GM13976 (cell line): ENCODE measurements at regions not wholly inside any gene's neighbourhood (a gene's known extent, or its start where the extent isn't known, plus 50 kb on each side); places are given as distances from the start of the nearest gene placed in this dataset.
"Not testable (repeated sequence)": the region's sequence is repeated elsewhere in the genome, so short reads cannot be mapped to it uniquely, and the experiment has no call there.

Experiments used
- DNase-seq: peaks from one replicate; pipeline ENCODE4 v3.0.0; 2012; ENCODE audit warnings: low spot score
- in situ Hi-C: fragments of 300-500 bp; cut with MboI; formaldehyde crosslinking; loops from one replicate; pipeline ENCODE4 v1.12.0; 2022; ENCODE audit warnings: low sequenced_read_pairs, mixed read lengths, inconsistent platforms; ENCODE audit not compliant: unreplicated experiment
- TF ChIP-seq, protein P1 (sequence below): IDR thresholded peaks from 2 replicates; pipeline ENCODE4 v1.5.1; 2012; ENCODE audit warnings: borderline replicate concordance, mild to moderate bottlenecking; ENCODE audit not compliant: insufficient read depth; ENCODE audit errors: extremely low read depth, missing control alignments, control extremely low read depth

DNA sequence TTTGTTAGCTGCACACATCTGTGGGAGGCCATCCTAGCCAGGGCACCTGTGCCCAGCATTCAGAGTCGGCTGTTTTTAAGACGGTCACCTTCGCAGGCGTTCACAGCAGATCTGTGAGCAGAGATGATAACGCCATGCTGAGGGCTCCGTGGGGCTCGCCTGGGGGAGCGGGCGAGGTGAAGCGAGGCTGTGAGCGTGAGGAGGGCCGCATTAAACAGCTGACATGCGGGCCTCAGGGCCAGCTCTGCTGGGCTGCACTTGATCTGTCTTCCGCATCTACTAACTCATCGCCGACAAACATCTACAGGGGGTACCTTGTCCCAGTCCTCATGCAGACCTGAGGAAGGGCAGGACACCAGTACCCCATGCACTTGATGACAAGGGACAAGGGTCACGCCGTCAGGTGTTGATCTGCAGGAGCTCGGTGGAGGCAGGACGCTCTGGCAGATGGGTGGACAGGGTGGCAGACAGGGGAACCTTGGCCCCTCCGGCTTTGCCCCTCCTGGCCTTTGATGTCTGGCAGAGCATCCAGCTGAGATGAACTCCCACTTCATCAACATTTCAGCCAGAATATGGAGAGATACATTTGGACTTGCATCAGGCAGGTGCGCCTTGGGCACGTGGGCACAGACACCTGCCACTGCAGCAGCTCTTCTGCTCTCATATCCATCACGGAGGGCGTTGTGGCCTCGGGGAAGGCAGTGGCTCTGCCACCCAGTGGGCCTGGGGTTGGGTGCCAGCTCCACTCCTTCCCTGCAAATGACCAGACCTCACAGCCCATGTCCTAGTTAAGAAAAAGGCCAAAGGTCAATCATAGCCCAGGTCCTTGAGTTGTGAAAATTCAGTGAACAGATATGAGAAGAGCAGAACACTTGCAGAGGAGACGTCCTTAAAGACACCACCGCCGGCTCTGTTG lies 822.9 kb downstream of the BRD1 start:
- DNase-seq = no peak
- in situ Hi-C loops = no loop called here
- TF ChIP-seq, protein P1, sequence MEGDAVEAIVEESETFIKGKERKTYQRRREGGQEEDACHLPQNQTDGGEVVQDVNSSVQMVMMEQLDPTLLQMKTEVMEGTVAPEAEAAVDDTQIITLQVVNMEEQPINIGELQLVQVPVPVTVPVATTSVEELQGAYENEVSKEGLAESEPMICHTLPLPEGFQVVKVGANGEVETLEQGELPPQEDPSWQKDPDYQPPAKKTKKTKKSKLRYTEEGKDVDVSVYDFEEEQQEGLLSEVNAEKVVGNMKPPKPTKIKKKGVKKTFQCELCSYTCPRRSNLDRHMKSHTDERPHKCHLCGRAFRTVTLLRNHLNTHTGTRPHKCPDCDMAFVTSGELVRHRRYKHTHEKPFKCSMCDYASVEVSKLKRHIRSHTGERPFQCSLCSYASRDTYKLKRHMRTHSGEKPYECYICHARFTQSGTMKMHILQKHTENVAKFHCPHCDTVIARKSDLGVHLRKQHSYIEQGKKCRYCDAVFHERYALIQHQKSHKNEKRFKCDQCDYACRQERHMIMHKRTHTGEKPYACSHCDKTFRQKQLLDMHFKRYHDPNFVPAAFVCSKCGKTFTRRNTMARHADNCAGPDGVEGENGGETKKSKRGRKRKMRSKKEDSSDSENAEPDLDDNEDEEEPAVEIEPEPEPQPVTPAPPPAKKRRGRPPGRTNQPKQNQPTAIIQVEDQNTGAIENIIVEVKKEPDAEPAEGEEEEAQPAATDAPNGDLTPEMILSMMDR = no peak

DNA sequence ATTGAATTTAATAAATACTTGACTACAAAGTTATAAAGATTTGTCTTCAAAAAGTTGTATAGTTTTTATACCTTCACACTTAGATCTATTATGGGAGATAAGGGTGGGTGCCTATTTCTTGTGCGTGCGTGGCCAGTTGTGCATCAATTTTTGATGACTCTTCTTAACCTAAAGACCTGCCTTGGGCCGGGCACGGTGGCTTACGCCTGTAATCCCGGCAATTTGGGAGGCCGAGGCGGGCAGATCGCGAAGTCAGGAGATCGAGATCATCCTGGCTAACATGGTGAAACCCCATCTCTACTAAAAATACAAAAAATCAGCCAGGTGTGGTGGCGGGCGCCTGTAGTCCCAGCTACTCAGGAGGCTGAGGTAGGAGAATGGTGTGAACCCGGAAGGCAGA lies 830.1 kb downstream of the BRD1 start:
- in situ Hi-C loops, DNase-seq: not testable (repeated sequence)

DNA sequence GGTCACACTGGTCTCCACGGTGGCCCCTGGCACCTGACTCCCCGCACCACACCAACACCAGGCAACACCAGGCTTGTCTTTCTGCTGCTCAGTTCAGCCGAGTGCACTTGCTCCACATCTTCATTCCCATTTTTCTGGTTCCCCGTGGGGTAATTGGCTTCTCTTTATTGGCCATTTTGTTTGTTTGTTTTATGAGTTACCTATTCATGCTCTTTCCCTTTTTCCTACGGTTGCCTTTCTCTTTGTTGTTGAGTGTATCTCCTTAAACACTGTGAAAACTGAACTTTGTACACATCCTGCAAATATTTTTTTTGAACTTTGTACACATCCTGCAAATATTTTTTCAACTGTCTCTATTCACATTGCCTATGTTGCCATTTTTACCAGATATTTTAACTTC lies 834.0 kb downstream of the BRD1 start:
- TF ChIP-seq, protein P1 = no peak
- in situ Hi-C loops = no loop called here
- no peak for DNase-seq

DNA sequence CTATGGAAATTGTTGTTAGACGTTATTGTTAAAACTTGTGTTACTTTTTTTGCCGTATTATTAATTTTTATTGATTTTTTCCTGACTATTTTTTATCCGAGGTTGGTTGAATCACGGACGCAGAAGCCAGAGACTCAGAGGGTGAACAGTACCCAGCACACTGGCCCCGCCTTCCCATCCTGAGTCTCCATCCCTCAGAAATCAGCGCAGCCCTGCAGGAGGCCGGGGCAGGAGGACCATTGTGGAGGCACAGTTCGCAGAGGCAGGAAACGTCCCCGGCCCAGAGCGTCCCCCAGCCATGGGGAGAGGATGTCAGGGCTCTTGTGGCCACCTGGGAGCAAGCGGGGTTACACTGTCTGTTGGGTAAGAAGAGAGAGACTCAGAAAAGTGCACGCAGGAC lies 843.0 kb downstream of the BRD1 start:
- in situ Hi-C loops = no loop called here
- TF ChIP-seq, protein P1 = no peak
- no peak for DNase-seq

DNA sequence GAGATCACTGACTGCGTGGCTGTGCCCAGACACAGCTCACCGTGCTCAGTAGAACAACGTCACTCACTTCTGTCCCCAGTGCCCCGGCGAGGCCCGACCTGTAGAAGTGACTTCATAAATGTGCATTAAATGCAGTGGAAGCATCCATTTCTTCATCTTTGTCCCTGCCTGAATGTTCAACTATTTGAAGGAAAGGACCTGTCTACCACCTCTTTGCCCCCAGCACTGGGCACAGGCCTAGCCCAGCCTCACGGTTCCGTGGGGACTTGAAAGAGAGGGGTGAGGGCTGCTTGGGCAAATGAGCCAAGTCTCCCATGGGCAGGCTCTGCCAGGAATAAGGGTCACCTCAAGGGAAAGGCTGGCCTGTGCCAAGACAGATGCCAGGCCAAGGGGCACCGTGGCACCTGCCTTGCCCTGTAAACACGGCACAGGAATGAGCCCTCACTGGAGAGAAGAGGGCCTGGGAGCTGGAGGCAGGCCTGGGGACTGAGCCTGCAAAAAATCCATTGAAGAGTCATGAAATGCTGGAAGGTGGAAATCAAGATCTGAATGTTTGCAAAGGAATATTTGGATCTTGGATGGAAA lies 845.3 kb downstream of the BRD1 start:
- TF ChIP-seq, protein P1 = no peak
- no peak for DNase-seq
- in situ Hi-C loops = no loop called here

DNA sequence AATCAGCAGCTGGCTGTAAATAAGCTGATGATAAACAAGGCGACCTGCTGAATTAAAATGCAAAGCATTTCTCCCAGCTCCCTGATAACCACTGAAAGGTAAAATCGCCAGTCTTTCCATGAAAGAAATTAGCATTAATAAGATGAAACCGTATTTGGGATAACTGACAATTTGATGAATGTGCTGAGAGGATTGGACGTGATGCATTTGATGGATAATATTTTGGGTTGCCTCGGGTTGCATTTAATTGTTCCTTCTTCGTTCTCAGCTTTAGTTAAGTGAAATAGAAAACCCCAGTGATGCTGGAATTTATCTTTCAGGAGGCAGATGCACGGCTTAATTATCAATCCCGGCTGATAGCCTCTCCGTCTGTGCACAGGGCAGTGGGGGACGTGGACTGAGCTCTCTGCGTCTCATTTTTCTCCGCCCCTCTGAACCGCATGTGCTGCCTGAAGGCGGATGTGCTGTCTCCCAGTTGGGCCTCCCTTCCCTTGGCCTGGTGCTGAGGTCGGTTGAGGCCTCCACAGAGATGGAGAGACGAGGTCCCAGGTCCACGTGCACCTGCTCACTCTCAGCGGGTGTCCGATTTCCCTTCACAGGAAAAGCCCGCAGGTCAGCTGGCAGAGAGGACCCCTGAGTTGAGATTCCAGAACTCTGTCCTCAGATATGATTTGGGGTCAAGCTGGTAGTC lies 846.2 kb downstream of the BRD1 start:
- in situ Hi-C loops = no loop called here
- DNase-seq = no peak
- TF ChIP-seq, protein P1 = no peak

DNA sequence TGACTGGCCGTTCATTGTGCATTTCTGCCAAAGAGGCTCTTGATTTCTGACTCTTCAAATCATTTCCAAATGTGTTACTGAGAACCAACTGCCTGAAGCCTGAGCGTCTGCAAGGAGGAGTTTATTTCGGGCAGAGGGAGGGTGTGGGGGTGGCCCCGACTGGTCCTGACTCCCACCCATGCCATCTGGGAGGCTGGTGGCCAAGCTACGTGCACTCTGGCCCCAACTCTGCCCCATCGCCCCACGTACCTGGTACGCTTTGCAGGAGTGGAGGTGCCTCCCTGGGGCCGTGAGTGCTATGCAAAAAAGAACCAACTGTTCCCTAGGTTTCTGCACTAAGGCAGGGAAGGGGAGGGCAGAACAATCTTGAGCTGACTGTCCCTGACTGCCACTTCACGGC lies 846.8 kb downstream of the BRD1 start:
- in situ Hi-C loops = no loop called here
- TF ChIP-seq, protein P1 = no peak
- no peak for DNase-seq
